SK-N-SH (cell line): ENCODE measurements at regions not wholly inside any gene's neighbourhood (a gene's known extent, or its start where the extent isn't known, plus 50 kb on each side); places are given as distances from the start of the nearest gene placed in this dataset.
A peak's percentile ranks its signal among the peaks of the same experiment; 100 is the strongest.

Experiments used
- CTCF ChIA-PET: fragments of 300-600, 350-600 bp; formaldehyde crosslinking; extraction: SDS; loops from one replicate; lab custom pipeline; 2021; lab: Yijun Ruan, JAX
- POLR2A ChIA-PET: fragments of 350-600 bp; sonication (Branson Sonifier 250); formaldehyde crosslinking; extraction: SDS; loops from one replicate; lab custom pipeline; 2020; ENCODE audit warnings: antibody characterized with exemption, inconsistent platforms; lab: Yijun Ruan, JAX
- DNase-seq: peaks from one replicate; pipeline ENCODE4 v3.0.0; 2012
- H2AFZ ChIP-seq: fragments of 200-600 bp; sonication (generic); 2 replicates; pipeline ENCODE4 v1.8.1; 2016; ENCODE audit warnings: antibody characterized with exemption, mild to moderate bottlenecking, low read depth
- H3F3A ChIP-seq: fragments of 200-600 bp; sonication (generic); replicated peaks from 2 replicates; pipeline ENCODE3; 2016; ENCODE audit warnings: antibody characterized with exemption, mild to moderate bottlenecking; ENCODE audit not compliant: insufficient read depth
- H3K27ac ChIP-seq, 2 experiments: fragments of 200-500 bp in 1 of 2; fragments of 200-600 bp in 1 of 2; sonication (Bioruptor generic) in 1 of 2; sonication (generic), shearing (Covaris generic) in 1 of 2; 2 replicates each; pipeline versions ENCODE4 v1.5.1 to v1.6.1; 2014 to 2016; ENCODE audit warnings: low read depth in 2 of 2, inconsistent platforms in 1 of 2, low read length in 1 of 2, mild to moderate bottlenecking in 1 of 2, mixed read lengths in 1 of 2
- H3K27me3 ChIP-seq: fragments of 200-600 bp; sonication (generic), shearing (Covaris generic); 2 replicates; pipeline ENCODE4 v1.6.1; 2016; ENCODE audit warnings: mixed run types; ENCODE audit not compliant: insufficient read depth
- H3K36me3 ChIP-seq, 2 experiments: fragments of 200-500 bp in 1 of 2; fragments of 200-600 bp in 1 of 2; sonication (Bioruptor generic) in 1 of 2; sonication (generic) in 1 of 2; replicated peaks in 1 of 2; 2 replicates each; pipeline versions ENCODE3 to v1.5.1; 2014 to 2016; ENCODE audit warnings: low read length in 1 of 2, mild to moderate bottlenecking in 1 of 2; ENCODE audit not compliant: insufficient read depth in 2 of 2, control insufficient read depth in 1 of 2
- H3K4me1 ChIP-seq, 2 experiments: fragments of 200-500 bp in 1 of 2; fragments of 200-600 bp in 1 of 2; sonication (Bioruptor generic) in 1 of 2; sonication (generic), shearing (Covaris generic) in 1 of 2; 2 replicates each; pipeline versions ENCODE4 v1.5.1 to v1.6.1; 2014 to 2016; ENCODE audit warnings: low read depth in 1 of 2, low read length in 1 of 2, mixed run types in 1 of 2; ENCODE audit not compliant: insufficient read depth in 2 of 2, control insufficient read depth in 1 of 2
- H3K4me2 ChIP-seq: fragments of 200-600 bp; sonication (generic), shearing (Covaris generic); 2 replicates; pipeline ENCODE4 v1.6.1; 2017; ENCODE audit warnings: mixed run types
- H3K4me3 ChIP-seq, 2 experiments: fragments of 200-500 bp in 1 of 2; fragments of 200-600 bp in 1 of 2; sonication (Bioruptor generic) in 1 of 2; sonication (generic), shearing (Covaris generic) in 1 of 2; 2 replicates each; pipeline versions ENCODE4 v1.5.1 to v1.8.1; 2014 to 2016; ENCODE audit warnings: low read depth in 2 of 2, inconsistent platforms in 1 of 2, low read length in 1 of 2, mild to moderate bottlenecking in 1 of 2, mixed read lengths in 1 of 2, moderate library complexity in 1 of 2
- H3K79me2 ChIP-seq: fragments of 200-600 bp; sonication (generic); 2 replicates; pipeline ENCODE4 v1.8.1; 2017; ENCODE audit warnings: mild to moderate bottlenecking; ENCODE audit not compliant: insufficient read depth
- H3K9ac ChIP-seq: fragments of 200-600 bp; sonication (generic); 2 replicates; pipeline ENCODE4 v1.6.1; 2017; ENCODE audit warnings: mixed run types
- H3K9me2 ChIP-seq: fragments of 200-600 bp; sonication (generic); 2 replicates; pipeline ENCODE4 v1.6.1; 2017; ENCODE audit warnings: mixed run types
- H3K9me3 ChIP-seq: fragments of 200-600 bp; sonication (generic); 2 replicates; pipeline ENCODE4 v1.6.1; 2017; ENCODE audit warnings: mixed run types, mild to moderate bottlenecking, moderate library complexity
- H4K20me1 ChIP-seq: fragments of 200-600 bp; sonication (generic); 2 replicates; pipeline ENCODE4 v1.6.1; 2017; ENCODE audit warnings: mild to moderate bottlenecking, mixed run types; ENCODE audit not compliant: insufficient read depth
- EZH2phosphoT487 ChIP-seq: fragments of 200-600 bp; sonication (generic); IDR thresholded peaks from 2 replicates; pipeline ENCODE4 v1.6.1; 2017; ENCODE audit warnings: low read depth, mixed run types, mild to moderate bottlenecking, antibody characterized with exemption, moderate library complexity, borderline replicate concordance
- FOSL2 ChIP-seq: IDR thresholded peaks from 2 replicates; pipeline ENCODE4 v1.4.0; 2012; ENCODE audit warnings: low read depth, mild to moderate bottlenecking, moderate library complexity, borderline replicate concordance
- FOXM1 ChIP-seq: IDR thresholded peaks from 2 replicates; pipeline ENCODE4 v1.4.0; 2012; ENCODE audit warnings: low read depth, mild to moderate bottlenecking
- GABPA ChIP-seq: IDR thresholded peaks from 2 replicates; pipeline ENCODE4 v1.4.0; 2012; ENCODE audit warnings: low read depth, mild to moderate bottlenecking
- GATA2 ChIP-seq: sonication (generic); formaldehyde crosslinking; IDR thresholded peaks from 2 replicates; pipeline ENCODE4 v1.5.0; 2020; ENCODE audit warnings: mild to moderate bottlenecking, missing genetic modification reagents
- MEF2A ChIP-seq: IDR thresholded peaks from 2 replicates; pipeline ENCODE4 v1.4.0; 2012; ENCODE audit warnings: low read depth, borderline replicate concordance
- NFIC ChIP-seq: IDR thresholded peaks from 2 replicates; pipeline ENCODE4 v1.4.0; 2012; ENCODE audit warnings: borderline replicate concordance
- POLR2AphosphoS5 ChIP-seq: IDR thresholded peaks from 2 replicates; pipeline ENCODE4 v1.6.1; 2012; ENCODE audit warnings: low read depth, low read length
- RAD21 ChIP-seq: IDR thresholded peaks from 2 replicates; pipeline ENCODE4 v1.6.1; 2012; ENCODE audit warnings: mild to moderate bottlenecking, low read length
- RCOR1 ChIP-seq: fragments of 150-350 bp; IDR thresholded peaks from 2 replicates; pipeline ENCODE4 v1.6.1; 2017; ENCODE audit warnings: antibody characterized with exemption, low read length
- RXRA ChIP-seq: IDR thresholded peaks from 2 replicates; pipeline ENCODE4 v1.4.0; 2012; ENCODE audit warnings: low read depth, mild to moderate bottlenecking, borderline replicate concordance
- SMC3 ChIP-seq: IDR thresholded peaks from 2 replicates; pipeline ENCODE4 v1.6.1; 2012; ENCODE audit warnings: low read depth, low read length, improper control_type of control experiment
- TCF12 ChIP-seq: IDR thresholded peaks from 2 replicates; pipeline ENCODE4 v1.4.0; 2012
- YY1 ChIP-seq: IDR thresholded peaks from 2 replicates; pipeline ENCODE4 v1.4.0; 2012; ENCODE audit warnings: low read depth, mild to moderate bottlenecking
- WGBS: methylation state at CpG from one replicate; pipeline ENCODE4 v1.1.6; 2017; ENCODE audit warnings: low lambda C conversion rate; 5-methylcytosine and 5-hydroxymethylcytosine counted together
- TF ChIP-seq, protein P1 (sequence below): fragments of 150-350 bp; IDR thresholded peaks from 2 replicates; pipeline ENCODE4 v1.6.1; 2017; ENCODE audit warnings: antibody characterized with exemption, low read length, low read depth, borderline replicate concordance
- TF ChIP-seq, protein P2 (sequence below): IDR thresholded peaks from 2 replicates; pipeline ENCODE4; 2012
- TF ChIP-seq, protein P3 (sequence below): IDR thresholded peaks from 2 replicates; pipeline ENCODE4 v1.4.0; 2012; ENCODE audit warnings: low read depth, borderline replicate concordance

DNA sequence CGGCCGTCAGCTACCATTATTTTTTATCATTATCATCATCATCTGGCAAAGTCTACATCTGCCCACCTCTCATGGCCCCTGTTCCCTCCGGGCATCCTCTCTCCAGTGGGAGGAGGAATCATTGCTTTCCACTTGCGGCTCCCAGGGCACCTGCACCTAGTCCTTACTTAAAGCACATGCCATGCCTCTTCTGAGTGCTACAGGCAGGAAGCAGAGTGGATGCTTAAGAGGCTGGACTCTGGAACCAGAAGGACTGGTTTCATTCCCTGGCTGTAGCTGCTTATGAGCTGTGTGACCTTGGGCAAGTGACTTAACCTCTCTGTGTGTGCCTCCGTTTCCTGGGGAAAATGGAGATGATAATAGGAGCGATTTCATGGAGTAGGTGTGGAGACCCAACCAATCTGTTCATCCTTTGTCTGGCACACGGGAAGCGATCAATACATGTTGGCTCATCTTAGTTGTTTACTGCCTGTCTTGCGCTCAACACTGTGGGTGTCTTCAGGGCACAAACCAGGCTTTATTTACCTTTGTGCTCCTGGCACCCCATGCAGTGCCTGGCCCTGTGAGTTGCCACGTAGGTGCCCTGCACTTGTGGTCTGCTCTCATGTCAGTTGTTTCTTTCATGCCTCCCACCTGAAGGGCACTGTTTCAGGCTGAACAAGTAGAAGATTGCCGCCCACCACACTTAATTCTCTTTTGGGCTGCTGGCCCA lies 317.0 kb upstream of the SULF2 start:
- no peaks in the 10 kb centered on the region for H3K9me3 ChIP-seq
- H3K4me1 ChIP-seq, result no peaks in the 10 kb centered on the region; a peak in 1 of 4 replicates
- H3F3A ChIP-seq, result no peaks in the 10 kb centered on the region
- WGBS, result 66% methylated on average over 11 of the region's 11 CpGs
- H2AFZ ChIP-seq, result no peak overlapping the region
- POLR2A ChIA-PET, result no interaction called here
- CTCF ChIA-PET, result no interaction called here
- H3K27me3 ChIP-seq, result no peaks in the 10 kb centered on the region
- H3K79me2 ChIP-seq, result no peaks in the 10 kb centered on the region
- H4K20me1 ChIP-seq, result no peaks in the 10 kb centered on the region
- H3K9ac ChIP-seq, result no peak overlapping the region
- peak; percentile 15 for DNase-seq
- no peaks in the 10 kb centered on the region for H3K36me3 ChIP-seq
- H3K4me2 ChIP-seq, result no peak overlapping the region
- no peaks in the 10 kb centered on the region for H3K9me2 ChIP-seq
- H3K4me3 ChIP-seq, result no peak overlapping the region
- TF ChIP-seq, protein P1, sequence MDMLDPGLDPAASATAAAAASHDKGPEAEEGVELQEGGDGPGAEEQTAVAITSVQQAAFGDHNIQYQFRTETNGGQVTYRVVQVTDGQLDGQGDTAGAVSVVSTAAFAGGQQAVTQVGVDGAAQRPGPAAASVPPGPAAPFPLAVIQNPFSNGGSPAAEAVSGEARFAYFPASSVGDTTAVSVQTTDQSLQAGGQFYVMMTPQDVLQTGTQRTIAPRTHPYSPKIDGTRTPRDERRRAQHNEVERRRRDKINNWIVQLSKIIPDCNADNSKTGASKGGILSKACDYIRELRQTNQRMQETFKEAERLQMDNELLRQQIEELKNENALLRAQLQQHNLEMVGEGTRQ, result no peak
- TF ChIP-seq MEF2A, result no peak
- TF ChIP-seq YY1, result no peak
- TF ChIP-seq GATA2 (CRISPR knock-in tag), result no peak
- TF ChIP-seq POLR2AphosphoS5, result no peak
- no peak for TF ChIP-seq FOXM1
- TF ChIP-seq, protein P2, sequence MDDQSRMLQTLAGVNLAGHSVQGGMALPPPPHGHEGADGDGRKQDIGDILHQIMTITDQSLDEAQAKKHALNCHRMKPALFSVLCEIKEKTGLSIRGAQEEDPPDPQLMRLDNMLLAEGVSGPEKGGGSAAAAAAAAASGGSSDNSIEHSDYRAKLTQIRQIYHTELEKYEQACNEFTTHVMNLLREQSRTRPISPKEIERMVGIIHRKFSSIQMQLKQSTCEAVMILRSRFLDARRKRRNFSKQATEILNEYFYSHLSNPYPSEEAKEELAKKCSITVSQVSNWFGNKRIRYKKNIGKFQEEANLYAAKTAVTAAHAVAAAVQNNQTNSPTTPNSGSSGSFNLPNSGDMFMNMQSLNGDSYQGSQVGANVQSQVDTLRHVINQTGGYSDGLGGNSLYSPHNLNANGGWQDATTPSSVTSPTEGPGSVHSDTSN, result no peak
- no peak for TF ChIP-seq NFIC
- no peak for TF ChIP-seq RXRA
- TF ChIP-seq EZH2phosphoT487, result no peak
- no peak for TF ChIP-seq TCF12
- TF ChIP-seq GABPA, result no peak
- no peak for TF ChIP-seq RCOR1
- TF ChIP-seq, protein P3, sequence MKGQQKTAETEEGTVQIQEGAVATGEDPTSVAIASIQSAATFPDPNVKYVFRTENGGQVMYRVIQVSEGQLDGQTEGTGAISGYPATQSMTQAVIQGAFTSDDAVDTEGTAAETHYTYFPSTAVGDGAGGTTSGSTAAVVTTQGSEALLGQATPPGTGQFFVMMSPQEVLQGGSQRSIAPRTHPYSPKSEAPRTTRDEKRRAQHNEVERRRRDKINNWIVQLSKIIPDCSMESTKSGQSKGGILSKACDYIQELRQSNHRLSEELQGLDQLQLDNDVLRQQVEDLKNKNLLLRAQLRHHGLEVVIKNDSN, result no peak
- TF ChIP-seq FOSL2, result no peak
- TF ChIP-seq RAD21, result no peak
- TF ChIP-seq, all 33 proteins: peak for 0
- H3K27ac ChIP-seq, result no peak overlapping the region

DNA sequence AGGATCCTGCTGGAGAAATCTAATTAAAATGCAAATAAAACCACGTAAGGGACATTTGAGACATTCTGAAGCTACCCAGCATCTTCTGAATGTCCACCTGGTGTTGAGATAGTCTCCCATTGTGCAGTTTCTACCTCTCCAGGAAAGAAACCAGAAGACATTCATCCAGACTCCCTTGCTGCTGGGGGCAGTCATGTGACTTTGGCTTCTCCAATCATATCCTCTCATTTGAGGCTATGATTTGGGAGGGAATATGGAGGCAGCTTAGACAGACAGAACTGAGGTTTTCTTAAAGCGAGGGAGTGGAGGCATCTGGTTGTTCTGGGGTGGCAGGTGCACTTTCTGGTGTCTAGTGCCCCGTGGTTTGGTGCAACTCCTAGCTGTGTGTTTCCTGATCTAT lies 315.2 kb upstream of the SULF2 start:
- Histone ChIP-seq H3K27me3 (no peaks in the 10 kb centered on the region), H3K27ac (no peak overlapping the region), H3K9ac (no peak overlapping the region), H3K9me3 (no peaks in the 10 kb centered on the region), H3K4me1 (no peaks in the 10 kb centered on the region; a peak in 1 of 4 replicates), H3F3A (no peaks in the 10 kb centered on the region), H3K36me3 (no peaks in the 10 kb centered on the region), H3K4me2 (no peak overlapping the region), H4K20me1 (no peaks in the 10 kb centered on the region), H2AFZ (no peak overlapping the region), H3K4me3 (no peak overlapping the region), H3K9me2 (no peaks in the 10 kb centered on the region), H3K79me2 (no peaks in the 10 kb centered on the region)
- ChIA-PET POLR2A (no interaction called here), CTCF (no interaction called here)
- DNase-seq, result no peak
- TF ChIP-seq SMC3, result no peak
- TF ChIP-seq, protein P3, result peak; percentile 39; the same call in 1 of the 2 replicates
- WGBS, result 34% methylated on average over 3 of the region's 3 CpGs
